ENCODE measurements at regions not wholly inside any gene's neighbourhood (a gene's known extent, or its start where the extent isn't known, plus 50 kb on each side); places are given as distances from the start of the nearest gene placed in this dataset.
"Not testable (repeated sequence)": the region's sequence is repeated elsewhere in the genome, so short reads cannot be mapped to it uniquely, and the experiment has no call there.

GRCh38 chr10:62688971-62689700 is 115.4 kb upstream of the ADO start:
- no peaks in the 10 kb centered on the region for H3K9me3 ChIP-seq (ENCODE audit: control insufficient read depth in 2 of 2, low read length in 2 of 2)
- H3K27me3 ChIP-seq (ENCODE audit: control insufficient read depth in 2 of 2, insufficient read depth in 2 of 2, low read length in 2 of 2): no peaks in the 10 kb centered on the region
- no peak overlapping the region for H3K4me3 ChIP-seq (ENCODE audit: low read length in 2 of 2)
- no peak overlapping the region for H3K27ac ChIP-seq (ENCODE audit: low read depth in 2 of 2, low read length in 2 of 2)
- H3K36me3 ChIP-seq (ENCODE audit: control insufficient read depth in 2 of 2, insufficient read depth in 2 of 2, low read length in 2 of 2): no peaks in the 10 kb centered on the region
- no peak overlapping the region for H3K9ac ChIP-seq (ENCODE audit: low read depth in 1 of 2, low read length in 2 of 2)
- H3K4me1 ChIP-seq (ENCODE audit: control insufficient read depth in 2 of 2, insufficient read depth in 2 of 2, low read length in 2 of 2): peaks cover 0 to 3% of the 10 kb centered on the region in 2 donors

GRCh38 chr10:62689712-62690111 is 114.8 kb upstream of the ADO start:
- Histone ChIP-seq H3K27me3 (ENCODE audit: control insufficient read depth in 2 of 2, insufficient read depth in 2 of 2, low read length in 2 of 2) (no peaks in the 10 kb centered on the region), H3K4me1 (ENCODE audit: control insufficient read depth in 2 of 2, insufficient read depth in 2 of 2, low read length in 2 of 2) (peaks cover 0 to 3% of the 10 kb centered on the region in 2 donors), H3K4me3 (ENCODE audit: low read length in 2 of 2) (no peak overlapping the region), H3K9me3 (ENCODE audit: control insufficient read depth in 2 of 2, low read length in 2 of 2) (no peaks in the 10 kb centered on the region), H3K27ac (ENCODE audit: low read depth in 2 of 2, low read length in 2 of 2) (no peak overlapping the region), H3K36me3 (ENCODE audit: control insufficient read depth in 2 of 2, insufficient read depth in 2 of 2, low read length in 2 of 2) (no peaks in the 10 kb centered on the region), H3K9ac (ENCODE audit: low read depth in 1 of 2, low read length in 2 of 2) (no peak overlapping the region)

GRCh38 chr10:62690703-62691102 is 113.8 kb upstream of the ADO start:
- Histone ChIP-seq H3K27me3 (ENCODE audit: control insufficient read depth in 2 of 2, insufficient read depth in 2 of 2, low read length in 2 of 2) (no peaks in the 10 kb centered on the region), H3K36me3 (ENCODE audit: control insufficient read depth in 2 of 2, insufficient read depth in 2 of 2, low read length in 2 of 2) (no peaks in the 10 kb centered on the region), H3K4me3 (ENCODE audit: low read length in 2 of 2) (no peak overlapping the region), H3K9ac (ENCODE audit: low read depth in 1 of 2, low read length in 2 of 2) (no peak overlapping the region), H3K4me1 (ENCODE audit: control insufficient read depth in 2 of 2, insufficient read depth in 2 of 2, low read length in 2 of 2) (peaks cover 0 to 3% of the 10 kb centered on the region in 2 donors), H3K9me3 (ENCODE audit: control insufficient read depth in 2 of 2, low read length in 2 of 2) (no peaks in the 10 kb centered on the region), H3K27ac (ENCODE audit: low read depth in 2 of 2, low read length in 2 of 2) (no peak overlapping the region)

- no peak overlapping the region for H3K27ac ChIP-seq (ENCODE audit: low read depth in 2 of 2, low read length in 2 of 2)
- no peak overlapping the region for H3K9ac ChIP-seq (ENCODE audit: low read depth in 1 of 2, low read length in 2 of 2)
- no peaks in the 10 kb centered on the region for H3K27me3 ChIP-seq (ENCODE audit: control insufficient read depth in 2 of 2, insufficient read depth in 2 of 2, low read length in 2 of 2)
- H3K4me1 ChIP-seq (ENCODE audit: control insufficient read depth in 2 of 2, insufficient read depth in 2 of 2, low read length in 2 of 2): peaks cover 0 to 3% of the 10 kb centered on the region in 2 donors
- H3K9me3 ChIP-seq (ENCODE audit: control insufficient read depth in 2 of 2, low read length in 2 of 2): no peaks in the 10 kb centered on the region
- H3K4me3 ChIP-seq (ENCODE audit: low read length in 2 of 2): no peak overlapping the region
- no peaks in the 10 kb centered on the region for H3K36me3 ChIP-seq (ENCODE audit: control insufficient read depth in 2 of 2, insufficient read depth in 2 of 2, low read length in 2 of 2)
Observed at GRCh38 chr10:62691336-62691735, 113.2 kb upstream of the ADO start.

- Histone ChIP-seq H3K4me3 (ENCODE audit: low read length in 2 of 2) (no peak overlapping the region), H3K4me1 (ENCODE audit: control insufficient read depth in 2 of 2, insufficient read depth in 2 of 2, low read length in 2 of 2) (peaks cover 0 to 3% of the 10 kb centered on the region in 2 donors), H3K36me3 (ENCODE audit: control insufficient read depth in 2 of 2, insufficient read depth in 2 of 2, low read length in 2 of 2) (no peaks in the 10 kb centered on the region), H3K9me3 (ENCODE audit: control insufficient read depth in 2 of 2, low read length in 2 of 2) (no peaks in the 10 kb centered on the region), H3K9ac (ENCODE audit: low read depth in 1 of 2, low read length in 2 of 2) (no peak overlapping the region), H3K27ac (ENCODE audit: low read depth in 2 of 2, low read length in 2 of 2) (no peak overlapping the region), H3K27me3 (ENCODE audit: control insufficient read depth in 2 of 2, insufficient read depth in 2 of 2, low read length in 2 of 2) (no peaks in the 10 kb centered on the region)
Observed at GRCh38 chr10:62692085-62692484, 112.4 kb upstream of the ADO start.

GRCh38 chr10:62693306-62693705 is 111.2 kb upstream of the ADO start:
- Histone ChIP-seq H3K9me3 (ENCODE audit: control insufficient read depth in 2 of 2, low read length in 2 of 2) (no peaks in the 10 kb centered on the region), H3K27ac (ENCODE audit: low read depth in 2 of 2, low read length in 2 of 2) (no peak overlapping the region), H3K9ac (ENCODE audit: low read depth in 1 of 2, low read length in 2 of 2) (no peak overlapping the region), H3K36me3 (ENCODE audit: control insufficient read depth in 2 of 2, insufficient read depth in 2 of 2, low read length in 2 of 2) (no peaks in the 10 kb centered on the region), H3K4me1 (ENCODE audit: control insufficient read depth in 2 of 2, insufficient read depth in 2 of 2, low read length in 2 of 2) (peaks cover 0 to 3% of the 10 kb centered on the region in 2 donors), H3K27me3 (ENCODE audit: control insufficient read depth in 2 of 2, insufficient read depth in 2 of 2, low read length in 2 of 2) (no peaks in the 10 kb centered on the region), H3K4me3 (ENCODE audit: low read length in 2 of 2) (no peak overlapping the region)

- Histone ChIP-seq H3K36me3 (ENCODE audit: control insufficient read depth in 2 of 2, insufficient read depth in 2 of 2, low read length in 2 of 2) (no peaks in the 10 kb centered on the region), H3K27me3 (ENCODE audit: control insufficient read depth in 2 of 2, insufficient read depth in 2 of 2, low read length in 2 of 2) (no peaks in the 10 kb centered on the region), H3K4me1 (ENCODE audit: control insufficient read depth in 2 of 2, insufficient read depth in 2 of 2, low read length in 2 of 2) (peaks cover 0 to 3% of the 10 kb centered on the region in 2 donors), H3K9ac (ENCODE audit: low read depth in 1 of 2, low read length in 2 of 2) (no peak overlapping the region), H3K4me3 (ENCODE audit: low read length in 2 of 2) (no peak overlapping the region), H3K9me3 (ENCODE audit: control insufficient read depth in 2 of 2, low read length in 2 of 2) (no peaks in the 10 kb centered on the region), H3K27ac (ENCODE audit: low read depth in 2 of 2, low read length in 2 of 2) (no peak overlapping the region)
Observed at GRCh38 chr10:62694537-62695126, 109.9 kb upstream of the ADO start.

- H3K4me1 ChIP-seq (ENCODE audit: control insufficient read depth in 2 of 2, insufficient read depth in 2 of 2, low read length in 2 of 2): no peaks in the 10 kb centered on the region
- H3K4me3 ChIP-seq (ENCODE audit: low read length in 2 of 2): no peak overlapping the region
Observed at GRCh38 chr10:62696798-62697197, 107.7 kb upstream of the ADO start.

GRCh38 chr10:62699148-62699547 is 105.4 kb upstream of the ADO start:
- no peaks in the 10 kb centered on the region for H3K27me3 ChIP-seq (ENCODE audit: control insufficient read depth in 2 of 2, insufficient read depth in 2 of 2, low read length in 2 of 2)
- no peak overlapping the region for H3K4me3 ChIP-seq (ENCODE audit: low read length in 2 of 2)
- H3K27ac ChIP-seq (ENCODE audit: low read depth in 2 of 2, low read length in 2 of 2): no peak overlapping the region
- H3K4me1 ChIP-seq (ENCODE audit: control insufficient read depth in 2 of 2, insufficient read depth in 2 of 2, low read length in 2 of 2): no peaks in the 10 kb centered on the region
- H3K9ac ChIP-seq (ENCODE audit: low read depth in 1 of 2, low read length in 2 of 2): no peak overlapping the region
- H3K9me3 ChIP-seq (ENCODE audit: control insufficient read depth in 2 of 2, low read length in 2 of 2): no peaks in the 10 kb centered on the region
- no peaks in the 10 kb centered on the region for H3K36me3 ChIP-seq (ENCODE audit: control insufficient read depth in 2 of 2, insufficient read depth in 2 of 2, low read length in 2 of 2)

More at GRCh38 chr10:62696798-62697197, 107.7 kb upstream of the ADO start:
- H3K27ac ChIP-seq (ENCODE audit: low read depth in 2 of 2, low read length in 2 of 2): no peak overlapping the region
- H3K9ac ChIP-seq (ENCODE audit: low read depth in 1 of 2, low read length in 2 of 2): no peak overlapping the region
- H3K9me3 ChIP-seq (ENCODE audit: control insufficient read depth in 2 of 2, low read length in 2 of 2): no peaks in the 10 kb centered on the region
- H3K27me3 ChIP-seq (ENCODE audit: control insufficient read depth in 2 of 2, insufficient read depth in 2 of 2, low read length in 2 of 2): no peaks in the 10 kb centered on the region
- no peaks in the 10 kb centered on the region for H3K36me3 ChIP-seq (ENCODE audit: control insufficient read depth in 2 of 2, insufficient read depth in 2 of 2, low read length in 2 of 2)

GRCh38 chr10:62704121-62704520 is 100.4 kb upstream of the ADO start:
- H3K36me3 ChIP-seq (ENCODE audit: control insufficient read depth in 2 of 2, insufficient read depth in 2 of 2, low read length in 2 of 2); H3K9ac ChIP-seq (ENCODE audit: low read depth in 1 of 2, low read length in 2 of 2); H3K4me1 ChIP-seq (ENCODE audit: control insufficient read depth in 2 of 2, insufficient read depth in 2 of 2, low read length in 2 of 2); H3K27me3 ChIP-seq (ENCODE audit: control insufficient read depth in 2 of 2, insufficient read depth in 2 of 2, low read length in 2 of 2); H3K27ac ChIP-seq (ENCODE audit: low read depth in 2 of 2, low read length in 2 of 2); H3K4me3 ChIP-seq (ENCODE audit: low read length in 2 of 2); H3K9me3 ChIP-seq (ENCODE audit: control insufficient read depth in 2 of 2, low read length in 2 of 2): not testable (repeated sequence)

Data from mucosa of rectum (tissue), 2 donors.